ENCODE measurements at regions not wholly inside any gene's neighbourhood (a gene's known extent, or its start where the extent isn't known, plus 50 kb on each side); places are given as distances from the start of the nearest gene placed in this dataset.

GRCh38 chr7:25541877-25542276 lies 313.6 kb upstream of the NPVF start:
- Histone ChIP-seq H3K4me1 (ENCODE audit: insufficient read depth, insufficient read length) (no peaks in the 10 kb centered on the region), H3K36me3 (ENCODE audit: insufficient read depth, insufficient read length, low read length) (no peaks in the 10 kb centered on the region), H3K9me3 (ENCODE audit: insufficient read depth, low read length) (no peaks in the 10 kb centered on the region), H3K9ac (ENCODE audit: insufficient read length, low read depth) (no peak overlapping the region), H3K27me3 (ENCODE audit: insufficient read depth, insufficient read length) (no peaks in the 10 kb centered on the region), H3K4me3 (ENCODE audit: insufficient read length, low read depth) (no peak overlapping the region)
- no peak for DNase-seq (ENCODE audit: low read depth, low spot score)
- no peak for TF ChIP-seq ZNF274 (IDR thresholded peaks at IDR 0.05; ENCODE audit: low read depth, low read length)
- TF ChIP-seq SUZ12 (IDR thresholded peaks at IDR 0.05; ENCODE audit: extremely low read depth, insufficient read depth, insufficient read length): no peak
- no peak for TF ChIP-seq YY1 (IDR thresholded peaks at IDR 0.05; ENCODE audit: insufficient read depth, insufficient read length)

- H3K4me1 ChIP-seq (ENCODE audit: insufficient read depth, insufficient read length): no peaks in the 10 kb centered on the region
- H3K4me3 ChIP-seq (ENCODE audit: insufficient read length, low read depth): no peak overlapping the region
- H3K36me3 ChIP-seq (ENCODE audit: insufficient read depth, insufficient read length, low read length): no peaks in the 10 kb centered on the region
- DNase-seq (ENCODE audit: low read depth, low spot score): no peak
- H3K9ac ChIP-seq (ENCODE audit: insufficient read length, low read depth): no peak overlapping the region
- H3K27me3 ChIP-seq (ENCODE audit: insufficient read depth, insufficient read length): no peaks in the 10 kb centered on the region
- no peak for TF ChIP-seq ZNF274 (IDR thresholded peaks at IDR 0.05; ENCODE audit: low read depth, low read length)
- no peaks in the 10 kb centered on the region for H3K9me3 ChIP-seq (ENCODE audit: insufficient read depth, low read length)
These were observed 314.9 kb upstream of the NPVF start for GRCh38 chr7:25543210-25543609.

GRCh38 chr7:25543798-25544197 lies 315.5 kb upstream of the NPVF start:
- no peaks in the 10 kb centered on the region for H3K36me3 ChIP-seq (ENCODE audit: insufficient read depth, insufficient read length, low read length)
- H3K4me1 ChIP-seq (ENCODE audit: insufficient read depth, insufficient read length): no peaks in the 10 kb centered on the region
- H3K9me3 ChIP-seq (ENCODE audit: insufficient read depth, low read length): no peaks in the 10 kb centered on the region
- no peaks in the 10 kb centered on the region for H3K27me3 ChIP-seq (ENCODE audit: insufficient read depth, insufficient read length)
- TF ChIP-seq SUZ12 (IDR thresholded peaks at IDR 0.05; ENCODE audit: extremely low read depth, insufficient read depth, insufficient read length) (no peak), YY1 (IDR thresholded peaks at IDR 0.05; ENCODE audit: insufficient read depth, insufficient read length) (no peak), ZNF274 (IDR thresholded peaks at IDR 0.05; ENCODE audit: low read depth, low read length) (no peak)
- H3K4me3 ChIP-seq (ENCODE audit: insufficient read length, low read depth): no peak overlapping the region
- no peak overlapping the region for H3K9ac ChIP-seq (ENCODE audit: insufficient read length, low read depth)
- no peak for DNase-seq (ENCODE audit: low read depth, low spot score)

GRCh38 chr7:25544254-25544653 lies 316.0 kb upstream of the NPVF start:
- no peaks in the 10 kb centered on the region for H3K27me3 ChIP-seq (ENCODE audit: insufficient read depth, insufficient read length)
- TF ChIP-seq YY1 (IDR thresholded peaks at IDR 0.05; ENCODE audit: insufficient read depth, insufficient read length) (no peak), ZNF274 (IDR thresholded peaks at IDR 0.05; ENCODE audit: low read depth, low read length) (no peak), SUZ12 (IDR thresholded peaks at IDR 0.05; ENCODE audit: extremely low read depth, insufficient read depth, insufficient read length) (no peak)
- no peaks in the 10 kb centered on the region for H3K4me1 ChIP-seq (ENCODE audit: insufficient read depth, insufficient read length)
- no peak for DNase-seq (ENCODE audit: low read depth, low spot score)
- no peaks in the 10 kb centered on the region for H3K9me3 ChIP-seq (ENCODE audit: insufficient read depth, low read length)
- H3K9ac ChIP-seq (ENCODE audit: insufficient read length, low read depth): no peak overlapping the region
- H3K4me3 ChIP-seq (ENCODE audit: insufficient read length, low read depth): no peak overlapping the region
- H3K36me3 ChIP-seq (ENCODE audit: insufficient read depth, insufficient read length, low read length): no peaks in the 10 kb centered on the region

- H3K9ac ChIP-seq (ENCODE audit: insufficient read length, low read depth): no peak overlapping the region
- H3K4me1 ChIP-seq (ENCODE audit: insufficient read depth, insufficient read length): no peaks in the 10 kb centered on the region
- H3K9me3 ChIP-seq (ENCODE audit: insufficient read depth, low read length): no peaks in the 10 kb centered on the region
- no peaks in the 10 kb centered on the region for H3K36me3 ChIP-seq (ENCODE audit: insufficient read depth, insufficient read length, low read length)
- TF ChIP-seq YY1 (IDR thresholded peaks at IDR 0.05; ENCODE audit: insufficient read depth, insufficient read length) (no peak), SUZ12 (IDR thresholded peaks at IDR 0.05; ENCODE audit: extremely low read depth, insufficient read depth, insufficient read length) (no peak), ZNF274 (IDR thresholded peaks at IDR 0.05; ENCODE audit: low read depth, low read length) (no peak)
- H3K27me3 ChIP-seq (ENCODE audit: insufficient read depth, insufficient read length): no peaks in the 10 kb centered on the region
- no peak for DNase-seq (ENCODE audit: low read depth, low spot score)
- no peak overlapping the region for H3K4me3 ChIP-seq (ENCODE audit: insufficient read length, low read depth)
These were observed 317.1 kb upstream of the NPVF start for GRCh38 chr7:25545124-25546008.

- no peak overlapping the region for H3K9ac ChIP-seq (ENCODE audit: insufficient read length, low read depth)
- TF ChIP-seq YY1 (IDR thresholded peaks at IDR 0.05; ENCODE audit: insufficient read depth, insufficient read length) (no peak), SUZ12 (IDR thresholded peaks at IDR 0.05; ENCODE audit: extremely low read depth, insufficient read depth, insufficient read length) (no peak), ZNF274 (IDR thresholded peaks at IDR 0.05; ENCODE audit: low read depth, low read length) (no peak)
- H3K36me3 ChIP-seq (ENCODE audit: insufficient read depth, insufficient read length, low read length): no peaks in the 10 kb centered on the region
- no peak for DNase-seq (ENCODE audit: low read depth, low spot score)
- H3K4me3 ChIP-seq (ENCODE audit: insufficient read length, low read depth): no peak overlapping the region
- H3K4me1 ChIP-seq (ENCODE audit: insufficient read depth, insufficient read length): no peaks in the 10 kb centered on the region
- no peaks in the 10 kb centered on the region for H3K9me3 ChIP-seq (ENCODE audit: insufficient read depth, low read length)
- no peaks in the 10 kb centered on the region for H3K27me3 ChIP-seq (ENCODE audit: insufficient read depth, insufficient read length)
These were observed 318.0 kb upstream of the NPVF start for GRCh38 chr7:25546306-25546705.

- Histone ChIP-seq H3K9ac (ENCODE audit: insufficient read length, low read depth) (no peak overlapping the region), H3K36me3 (ENCODE audit: insufficient read depth, insufficient read length, low read length) (no peaks in the 10 kb centered on the region), H3K27me3 (ENCODE audit: insufficient read depth, insufficient read length) (no peaks in the 10 kb centered on the region), H3K4me1 (ENCODE audit: insufficient read depth, insufficient read length) (no peaks in the 10 kb centered on the region), H3K4me3 (ENCODE audit: insufficient read length, low read depth) (no peak overlapping the region), H3K9me3 (ENCODE audit: insufficient read depth, low read length) (no peaks in the 10 kb centered on the region)
- no peak for DNase-seq (ENCODE audit: low read depth, low spot score)
- TF ChIP-seq YY1 (IDR thresholded peaks at IDR 0.05; ENCODE audit: insufficient read depth, insufficient read length): no peak
These were observed 321.1 kb upstream of the NPVF start for GRCh38 chr7:25549271-25549921.

All from NT2/D1 (cell line).